NB4 (cell line): ENCODE measurements at regions not wholly inside any gene's neighbourhood (a gene's known extent, or its start where the extent isn't known, plus 50 kb on each side); places are given as distances from the start of the nearest gene placed in this dataset.

ENCODE experiments used
- DNase-seq: peaks from one replicate; pipeline ENCODE4 v3.0.0; 2010; ENCODE audit warnings: low read depth
- H3K4me3 ChIP-seq: one replicate; pipeline ENCODE4 v1.5.1; 2011; ENCODE audit warnings: mild to moderate bottlenecking, low read depth, low read length, moderate library complexity
- CTCF ChIP-seq: IDR thresholded peaks from one replicate; pipeline ENCODE4 v1.5.1; 2012; ENCODE audit warnings: low read depth, low read length
- MYC ChIP-seq: IDR thresholded peaks from 2 replicates; pipeline ENCODE4 v1.6.1; 2011; ENCODE audit warnings: low read depth, low read length
- POLR2A ChIP-seq: IDR thresholded peaks from 2 replicates; pipeline ENCODE4 v1.6.1; 2011; ENCODE audit warnings: mild to moderate bottlenecking; ENCODE audit not compliant: insufficient read length; ENCODE audit errors: extremely low read depth
- TF ChIP-seq, protein P1 (sequence below): IDR thresholded peaks from 2 replicates; pipeline ENCODE4 v1.6.1; 2011; ENCODE audit warnings: low read depth, low read length

GRCh38 chr16:27678955-27679354, 129.0 kb downstream of the KATNIP start:
- H3K4me3 ChIP-seq: no peak overlapping the region
- TF ChIP-seq POLR2A (no peak), MYC (no peak), CTCF (no peak)
- TF ChIP-seq, protein P1, sequence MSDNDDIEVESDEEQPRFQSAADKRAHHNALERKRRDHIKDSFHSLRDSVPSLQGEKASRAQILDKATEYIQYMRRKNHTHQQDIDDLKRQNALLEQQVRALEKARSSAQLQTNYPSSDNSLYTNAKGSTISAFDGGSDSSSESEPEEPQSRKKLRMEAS: no peak
- no peak for DNase-seq

DNA sequence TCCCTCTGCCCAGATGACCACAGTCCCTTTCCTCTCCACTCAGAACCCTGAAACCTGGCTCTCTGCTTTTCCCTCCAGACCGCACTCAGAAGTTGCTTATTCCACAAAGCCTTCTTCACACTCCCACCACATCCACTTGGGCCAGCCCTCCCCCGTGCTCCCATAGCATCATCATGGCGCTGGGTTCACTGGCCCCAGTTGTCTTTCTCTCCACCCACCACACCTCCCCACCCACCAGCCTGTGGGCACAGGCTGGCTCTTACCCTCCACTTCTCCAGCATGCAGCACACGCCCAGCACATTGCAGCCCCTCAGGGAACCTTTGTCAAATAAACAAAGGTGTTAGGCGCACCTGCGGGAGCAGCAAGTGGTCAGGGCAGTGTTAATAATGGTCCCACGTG, 130.0 kb downstream of the KATNIP start:
- TF ChIP-seq, protein P1: no peak
- TF ChIP-seq CTCF (no peak), POLR2A (no peak), MYC (no peak)
- DNase-seq: no peak
- H3K4me3 ChIP-seq: no peak overlapping the region

DNA sequence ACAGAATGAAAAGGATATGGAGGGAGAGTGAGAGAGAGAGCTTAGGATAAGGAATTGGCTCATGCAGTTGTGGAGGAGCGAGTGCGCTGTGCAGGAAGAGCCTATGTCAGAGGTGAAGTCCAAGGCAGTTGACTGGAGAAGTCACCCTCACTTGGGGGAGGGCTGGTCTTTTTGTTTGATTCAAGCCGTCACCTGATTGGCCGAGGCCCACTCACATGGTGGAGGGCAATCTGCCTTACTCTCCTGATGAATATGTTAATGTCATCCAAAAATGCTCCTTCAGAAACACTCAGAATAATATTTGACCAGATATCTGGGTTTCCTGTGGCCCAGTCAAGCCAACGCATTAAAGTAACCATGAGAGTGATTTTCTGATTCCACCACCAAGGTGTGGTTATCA, 131.7 kb downstream of the KATNIP start:
- TF ChIP-seq CTCF: no peak
- TF ChIP-seq POLR2A: no peak
- TF ChIP-seq, protein P1: no peak
- no peak for TF ChIP-seq MYC

GRCh38 chr16:27684047-27684446, 134.1 kb downstream of the KATNIP start:
- DNase-seq: no peak
- TF ChIP-seq, protein P1: no peak
- TF ChIP-seq MYC (no peak), CTCF (no peak)
- H3K4me3 ChIP-seq: no peak overlapping the region

More for the DNA sequence above, 131.7 kb downstream of the KATNIP start:
- no peak overlapping the region for H3K4me3 ChIP-seq
- no peak for DNase-seq

DNA sequence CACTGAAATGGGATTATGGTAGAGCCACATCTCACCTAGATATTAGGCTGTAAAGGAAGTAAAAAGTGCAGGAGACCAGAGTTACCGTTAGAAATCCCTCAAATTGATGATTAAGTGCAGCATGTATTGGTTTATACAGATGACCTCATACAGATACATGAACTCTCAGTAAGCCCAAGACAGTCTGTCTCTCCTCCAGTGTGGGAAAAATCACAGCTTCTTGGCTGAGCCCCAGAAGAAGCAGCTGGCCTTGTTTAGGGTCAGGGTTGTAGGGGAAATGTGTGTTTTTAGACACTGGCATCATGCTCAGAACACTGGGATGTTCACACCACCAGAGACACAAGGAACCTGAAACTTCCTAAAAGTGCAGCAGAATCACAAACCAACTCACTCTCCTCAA, 135.9 kb downstream of the KATNIP start:
- TF ChIP-seq, protein P1: no peak
- TF ChIP-seq MYC (no peak), POLR2A (no peak), CTCF (no peak)
- no peak overlapping the region for H3K4me3 ChIP-seq
- DNase-seq: no peak

DNA sequence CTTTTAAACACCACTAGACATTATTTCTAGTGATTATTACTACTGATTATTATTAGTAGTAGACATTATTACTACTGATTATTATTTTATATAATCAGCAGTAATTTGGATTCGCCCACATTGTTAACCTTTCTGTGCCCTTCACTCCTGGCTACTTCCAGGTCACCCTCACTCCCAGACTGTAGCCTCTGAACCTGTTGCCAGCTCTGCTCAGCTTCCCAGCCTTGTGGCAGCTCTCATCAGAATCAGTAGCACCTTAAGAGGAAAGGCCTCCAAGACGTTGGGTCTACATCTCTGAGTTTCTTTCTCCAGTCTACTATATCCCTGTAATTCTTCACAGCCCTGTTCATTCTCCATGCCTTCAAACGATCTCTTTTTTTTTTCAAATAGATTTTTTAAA, 137.0 kb downstream of the KATNIP start:
- no peak for TF ChIP-seq MYC
- no peak for TF ChIP-seq CTCF
- no peak overlapping the region for H3K4me3 ChIP-seq

More for the DNA sequence above, 137.0 kb downstream of the KATNIP start:
- DNase-seq: no peak
